T-helper 17 cell (primary cell): ENCODE measurements at regions not wholly inside any gene's neighbourhood (a gene's known extent, or its start where the extent isn't known, plus 50 kb on each side); places are given as distances from the start of the nearest gene placed in this dataset.

Source experiments
- ATAC-seq: fragments of 150-1000 bp; cut with Tn5 transposase; 2 replicates; pipeline ENCODE4 v1.10.0; 2021; ENCODE audit warnings: mild to moderate bottlenecking, moderate library complexity
- DNase-seq, 3 donors: peaks; one replicate each; pipeline versions ENCODE4 v3.0.0 to v3.0.0-alpha.2; 2020 to 2021
- H3K9me3 ChIP-seq: one replicate; pipeline ENCODE4 v1.7.0; 2013; ENCODE audit warnings: low read length, mild to moderate bottlenecking; ENCODE audit not compliant: control insufficient read depth, poor library complexity, severe bottlenecking
- H3K27ac Mint-ChIP-seq: one replicate; pipeline ENCODE4 v1.8.0; 2022; ENCODE audit warnings: mild to moderate bottlenecking, moderate library complexity, mixed read lengths
- H3K27me3 Mint-ChIP-seq: one replicate; pipeline ENCODE4 v1.8.0; 2022; ENCODE audit warnings: mixed read lengths
- H3K36me3 Mint-ChIP-seq: one replicate; pipeline ENCODE4 v1.8.0; 2022; ENCODE audit warnings: low read depth, mixed read lengths
- H3K4me1 Mint-ChIP-seq: one replicate; pipeline ENCODE4 v1.8.0; 2022; ENCODE audit warnings: mild to moderate bottlenecking, mixed read lengths
- H3K4me3 Mint-ChIP-seq: one replicate; pipeline ENCODE4 v1.8.0; 2022; ENCODE audit warnings: mild to moderate bottlenecking, moderate library complexity, mixed read lengths

GRCh38 chr12:94872671-94872970 lies 130.9 kb downstream of the NDUFA12 start:
- Mint-ChIP-seq H3K27me3 (peaks cover 67% of the 10 kb centered on the region), H3K4me3 (peak overlapping the region; percentile 77), H3K4me1 (peaks cover 21% of the 10 kb centered on the region), H3K27ac (no peak overlapping the region), H3K36me3 (peaks cover 5% of the 10 kb centered on the region)
- ATAC-seq (no peak), DNase-seq (no peak)
- no peaks in the 10 kb centered on the region for H3K9me3 ChIP-seq

- DNase-seq: no peak
- Mint-ChIP-seq H3K4me1 (peaks cover 21% of the 10 kb centered on the region), H3K36me3 (peaks cover 5% of the 10 kb centered on the region), H3K4me3 (peak overlapping the region; percentile 77), H3K27me3 (peaks cover 66% of the 10 kb centered on the region), H3K27ac (no peak overlapping the region)
- H3K9me3 ChIP-seq: no peaks in the 10 kb centered on the region
- ATAC-seq: no peak
These were observed 131.4 kb downstream of the NDUFA12 start for GRCh38 chr12:94872007-94872653.

GRCh38 chr12:94870511-94870910 lies 133.0 kb downstream of the NDUFA12 start:
- ATAC-seq (no peak), DNase-seq (no peak)
- H3K36me3 Mint-ChIP-seq: peaks cover 5% of the 10 kb centered on the region
- peaks cover 19% of the 10 kb centered on the region for H3K4me1 Mint-ChIP-seq
- H3K27me3 Mint-ChIP-seq: peaks cover 60% of the 10 kb centered on the region
- no peak overlapping the region for H3K27ac Mint-ChIP-seq
- no peaks in the 10 kb centered on the region for H3K9me3 ChIP-seq
- H3K4me3 Mint-ChIP-seq: no peak overlapping the region

GRCh38 chr12:94868161-94868560 lies 135.3 kb downstream of the NDUFA12 start:
- DNase-seq: no peak
- Mint-ChIP-seq H3K36me3 (peaks cover 3% of the 10 kb centered on the region), H3K27ac (no peak overlapping the region), H3K4me3 (no peak overlapping the region), H3K27me3 (peaks cover 43% of the 10 kb centered on the region), H3K4me1 (peaks cover 7% of the 10 kb centered on the region)
- no peaks in the 10 kb centered on the region for H3K9me3 ChIP-seq
- no peak for ATAC-seq

- H3K27me3 Mint-ChIP-seq: peaks cover 37% of the 10 kb centered on the region
- no peaks in the 10 kb centered on the region for H3K36me3 Mint-ChIP-seq
- no peak for ATAC-seq
- peaks cover 4% of the 10 kb centered on the region for H3K4me1 Mint-ChIP-seq
- H3K9me3 ChIP-seq: no peaks in the 10 kb centered on the region
- no peak for DNase-seq
- H3K4me3 Mint-ChIP-seq: no peak overlapping the region
- H3K27ac Mint-ChIP-seq: no peak overlapping the region
These were observed 136.2 kb downstream of the NDUFA12 start for GRCh38 chr12:94867066-94867855.

- ATAC-seq (no peak), DNase-seq (no peak)
- H3K4me3 Mint-ChIP-seq: no peak overlapping the region
- peaks cover 22% of the 10 kb centered on the region for H3K27me3 Mint-ChIP-seq
- H3K27ac Mint-ChIP-seq: no peak overlapping the region
- no peaks in the 10 kb centered on the region for H3K4me1 Mint-ChIP-seq
- no peaks in the 10 kb centered on the region for H3K36me3 Mint-ChIP-seq
- H3K9me3 ChIP-seq: no peaks in the 10 kb centered on the region
These were observed 138.5 kb downstream of the NDUFA12 start for GRCh38 chr12:94864987-94865386.

GRCh38 chr12:94863321-94864035 lies 140.0 kb downstream of the NDUFA12 start:
- H3K9me3 ChIP-seq: no peaks in the 10 kb centered on the region
- H3K4me1 Mint-ChIP-seq: no peaks in the 10 kb centered on the region
- ATAC-seq (no peak), DNase-seq (no peak)
- peaks cover 21% of the 10 kb centered on the region for H3K27me3 Mint-ChIP-seq
- H3K36me3 Mint-ChIP-seq: no peaks in the 10 kb centered on the region
- no peak overlapping the region for H3K27ac Mint-ChIP-seq
- H3K4me3 Mint-ChIP-seq: no peak overlapping the region

GRCh38 chr12:94862421-94862820 lies 141.1 kb downstream of the NDUFA12 start:
- Mint-ChIP-seq H3K4me1 (no peaks in the 10 kb centered on the region), H3K27ac (no peak overlapping the region), H3K4me3 (no peak overlapping the region), H3K27me3 (peaks cover 21% of the 10 kb centered on the region), H3K36me3 (no peaks in the 10 kb centered on the region)
- H3K9me3 ChIP-seq: no peaks in the 10 kb centered on the region
- no peak for DNase-seq
- no peak for ATAC-seq

- Mint-ChIP-seq H3K4me3 (no peak overlapping the region), H3K4me1 (no peaks in the 10 kb centered on the region), H3K27me3 (peaks cover 40% of the 10 kb centered on the region), H3K27ac (no peak overlapping the region), H3K36me3 (no peaks in the 10 kb centered on the region)
- DNase-seq (no peak), ATAC-seq (no peak)
- H3K9me3 ChIP-seq: no peaks in the 10 kb centered on the region
These were observed 147.2 kb downstream of the NDUFA12 start for GRCh38 chr12:94856324-94856723.

- Mint-ChIP-seq H3K4me3 (no peak overlapping the region), H3K27me3 (peaks cover 44% of the 10 kb centered on the region)
- ATAC-seq: no peak
These were observed 147.6 kb downstream of the NDUFA12 start for GRCh38 chr12:94855853-94856252.

GRCh38 chr12:94851396-94852028 lies 152.0 kb downstream of the NDUFA12 start:
- H3K9me3 ChIP-seq: no peaks in the 10 kb centered on the region
- no peak overlapping the region for H3K4me3 Mint-ChIP-seq
- H3K4me1 Mint-ChIP-seq: no peaks in the 10 kb centered on the region
- H3K27me3 Mint-ChIP-seq: peaks cover 40% of the 10 kb centered on the region
- no peak for ATAC-seq
- H3K36me3 Mint-ChIP-seq: no peaks in the 10 kb centered on the region
- no peak for DNase-seq
- no peak overlapping the region for H3K27ac Mint-ChIP-seq

More at GRCh38 chr12:94855853-94856252, 147.6 kb downstream of the NDUFA12 start:
- Mint-ChIP-seq H3K36me3 (no peaks in the 10 kb centered on the region), H3K4me1 (no peaks in the 10 kb centered on the region), H3K27ac (no peak overlapping the region)
- no peak for DNase-seq
- H3K9me3 ChIP-seq: no peaks in the 10 kb centered on the region

GRCh38 chr12:94849411-94849976 lies 154.0 kb downstream of the NDUFA12 start:
- no peak for ATAC-seq
- H3K4me3 Mint-ChIP-seq: no peak overlapping the region
- H3K9me3 ChIP-seq: no peaks in the 10 kb centered on the region
- no peak overlapping the region for H3K27ac Mint-ChIP-seq
- peaks cover 42% of the 10 kb centered on the region for H3K27me3 Mint-ChIP-seq
- H3K4me1 Mint-ChIP-seq: no peaks in the 10 kb centered on the region
- no peaks in the 10 kb centered on the region for H3K36me3 Mint-ChIP-seq
- DNase-seq: no peak

GRCh38 chr12:94848966-94849365 lies 154.5 kb downstream of the NDUFA12 start:
- ATAC-seq: no peak
- H3K9me3 ChIP-seq: no peaks in the 10 kb centered on the region
- H3K4me1 Mint-ChIP-seq: no peaks in the 10 kb centered on the region
- no peak overlapping the region for H3K27ac Mint-ChIP-seq
- DNase-seq: no peak
- H3K4me3 Mint-ChIP-seq: no peak overlapping the region
- peaks cover 47% of the 10 kb centered on the region for H3K27me3 Mint-ChIP-seq
- H3K36me3 Mint-ChIP-seq: peaks cover 2% of the 10 kb centered on the region
